ENCODE measurements at regions not wholly inside any gene's neighbourhood (a gene's known extent, or its start where the extent isn't known, plus 50 kb on each side); places are given as distances from the start of the nearest gene placed in this dataset.

GRCh38 chr3:96678325-96678724 is 136.1 kb upstream of the EPHA6 start:
- TF ChIP-seq CTCF (conservative IDR thresholded peaks at IDR 0.05 in 1 of 2, IDR thresholded peaks at IDR 0.05 in 1 of 2; ENCODE audit: low read depth in 1 of 2, low read length in 2 of 2) (no peak), EZH2 (IDR thresholded peaks at IDR 0.05; ENCODE audit: low read length, missing control alignments) (no peak)
- Histone ChIP-seq H3K4me2 (ENCODE audit: extremely low read depth, insufficient read depth, low read length) (no peak overlapping the region), H3K27ac (ENCODE audit: insufficient read depth, low read length) (no peak overlapping the region), H3K4me3 (replicated peaks in 1 of 4; ENCODE audit: control extremely low read depth in 1 of 4, insufficient read depth in 1 of 4, low read depth in 3 of 4, low read length in 4 of 4) (no peak overlapping the region), H3K4me1 (ENCODE audit: control insufficient read depth, extremely low read depth, insufficient read depth, low read length) (no peaks in the 10 kb centered on the region), H4K20me1 (ENCODE audit: control insufficient read depth, extremely low read depth, insufficient read depth, low read length) (no peaks in the 10 kb centered on the region), H2AFZ (ENCODE audit: low read length) (no peak overlapping the region), H3K9ac (ENCODE audit: insufficient read depth, low read length) (no peak overlapping the region), H3K9me3 (ENCODE audit: control insufficient read depth, insufficient read depth, low read depth, low read length) (no peaks in the 10 kb centered on the region), H3K79me2 (ENCODE audit: control insufficient read depth, insufficient read depth, low read length) (no peaks in the 10 kb centered on the region), H3K27me3 (ENCODE audit: control insufficient read depth, insufficient read depth, low read length) (no peaks in the 10 kb centered on the region), H3K36me3 (ENCODE audit: control insufficient read depth, insufficient read depth, low read length) (no peaks in the 10 kb centered on the region)
- no peak for DNase-seq (ENCODE audit: low read depth in 2 of 2)

GRCh38 chr3:96700322-96701315 is 113.8 kb upstream of the EPHA6 start:
- no peaks in the 10 kb centered on the region for H3K36me3 ChIP-seq (ENCODE audit: control insufficient read depth, insufficient read depth, low read length)
- H3K4me1 ChIP-seq (ENCODE audit: control insufficient read depth, extremely low read depth, insufficient read depth, low read length) = no peaks in the 10 kb centered on the region
- no peaks in the 10 kb centered on the region for H3K27me3 ChIP-seq (ENCODE audit: control insufficient read depth, insufficient read depth, low read length)
- H3K9ac ChIP-seq (ENCODE audit: insufficient read depth, low read length) = no peak overlapping the region
- no peak overlapping the region for H2AFZ ChIP-seq (ENCODE audit: low read length)
- H3K4me2 ChIP-seq (ENCODE audit: extremely low read depth, insufficient read depth, low read length) = no peak overlapping the region
- H3K79me2 ChIP-seq (ENCODE audit: control insufficient read depth, insufficient read depth, low read length) = no peaks in the 10 kb centered on the region
- no peak for DNase-seq (ENCODE audit: low read depth in 2 of 2)
- TF ChIP-seq CTCF (conservative IDR thresholded peaks at IDR 0.05 in 1 of 2, IDR thresholded peaks at IDR 0.05 in 1 of 2; ENCODE audit: low read depth in 1 of 2, low read length in 2 of 2) (no peak), EZH2 (IDR thresholded peaks at IDR 0.05; ENCODE audit: low read length, missing control alignments) (no peak)
- no peaks in the 10 kb centered on the region for H3K9me3 ChIP-seq (ENCODE audit: control insufficient read depth, insufficient read depth, low read depth, low read length)
- no peak overlapping the region for H3K27ac ChIP-seq (ENCODE audit: insufficient read depth, low read length)
- no peaks in the 10 kb centered on the region for H4K20me1 ChIP-seq (ENCODE audit: control insufficient read depth, extremely low read depth, insufficient read depth, low read length)
- no peak overlapping the region for H3K4me3 ChIP-seq (replicated peaks in 1 of 4; ENCODE audit: control extremely low read depth in 1 of 4, insufficient read depth in 1 of 4, low read depth in 3 of 4, low read length in 4 of 4)

GRCh38 chr3:96705895-96706294 is 108.5 kb upstream of the EPHA6 start:
- no peak overlapping the region for H3K4me2 ChIP-seq (ENCODE audit: extremely low read depth, insufficient read depth, low read length)
- H3K9ac ChIP-seq (ENCODE audit: insufficient read depth, low read length) = no peak overlapping the region
- TF ChIP-seq EZH2 (IDR thresholded peaks at IDR 0.05; ENCODE audit: low read length, missing control alignments) (no peak), CTCF (conservative IDR thresholded peaks at IDR 0.05 in 1 of 2, IDR thresholded peaks at IDR 0.05 in 1 of 2; ENCODE audit: low read depth in 1 of 2, low read length in 2 of 2) (no peak)
- DNase-seq (ENCODE audit: low read depth in 2 of 2) = no peak
- H3K4me1 ChIP-seq (ENCODE audit: control insufficient read depth, extremely low read depth, insufficient read depth, low read length) = no peaks in the 10 kb centered on the region
- H3K9me3 ChIP-seq (ENCODE audit: control insufficient read depth, insufficient read depth, low read depth, low read length) = no peaks in the 10 kb centered on the region
- no peak overlapping the region for H2AFZ ChIP-seq (ENCODE audit: low read length)
- H3K36me3 ChIP-seq (ENCODE audit: control insufficient read depth, insufficient read depth, low read length) = no peaks in the 10 kb centered on the region
- no peak overlapping the region for H3K27ac ChIP-seq (ENCODE audit: insufficient read depth, low read length)
- H3K79me2 ChIP-seq (ENCODE audit: control insufficient read depth, insufficient read depth, low read length) = no peaks in the 10 kb centered on the region
- H3K4me3 ChIP-seq (replicated peaks in 1 of 4; ENCODE audit: control extremely low read depth in 1 of 4, insufficient read depth in 1 of 4, low read depth in 3 of 4, low read length in 4 of 4) = no peak overlapping the region
- H3K27me3 ChIP-seq (ENCODE audit: control insufficient read depth, insufficient read depth, low read length) = no peaks in the 10 kb centered on the region
- no peaks in the 10 kb centered on the region for H4K20me1 ChIP-seq (ENCODE audit: control insufficient read depth, extremely low read depth, insufficient read depth, low read length)
